Transverse colon (tissue), 4 donors: ENCODE measurements at regions not wholly inside any gene's neighbourhood (a gene's known extent, or its start where the extent isn't known, plus 50 kb on each side); places are given as distances from the start of the nearest gene placed in this dataset.

ENCODE experiments used
- DNase-seq: peaks from one replicate; pipeline ENCODE4 v3.0.0-alpha.2; 2019
- H3K27ac ChIP-seq, 4 donors: fragments of 200-600 bp; sonication (generic); 2 replicates each; pipeline ENCODE4 v1.5.1; 2016 to 2018; ENCODE audit warnings: inconsistent platforms in 4 of 4
- H3K27me3 ChIP-seq: fragments of 200-600 bp; sonication (generic); 2 replicates; pipeline ENCODE4 v1.5.1; 2017; ENCODE audit warnings: inconsistent platforms
- H3K36me3 ChIP-seq, 4 donors: fragments of 200-600 bp; sonication (generic); 2 replicates each; pipeline ENCODE4 v1.5.1; 2017 to 2019; ENCODE audit warnings: inconsistent platforms in 4 of 4
- H3K4me1 ChIP-seq, 4 donors: fragments of 200-600 bp; sonication (generic); 2 replicates each; pipeline ENCODE4 v1.5.1; 2017 to 2020; ENCODE audit warnings: inconsistent platforms in 4 of 4
- H3K4me3 ChIP-seq, 4 donors: fragments of 200-600 bp; sonication (generic); 1 replicate in 1 of 4; 2 replicates in 3 of 4; pipeline versions ENCODE4 v1.5.1 to v1.6.1; 2017 to 2019; ENCODE audit warnings: inconsistent platforms in 4 of 4
- H3K9me3 ChIP-seq, 2 donors: fragments of 200-600 bp; sonication (generic); 2 replicates each; pipeline ENCODE4 v1.5.1; 2017 to 2019; ENCODE audit warnings: inconsistent platforms in 2 of 2
- EP300 ChIP-seq: sonication (generic); formaldehyde crosslinking; IDR thresholded peaks from one replicate; pipeline ENCODE4 v1.6.1; 2017; ENCODE audit warnings: antibody characterized with exemption, low read depth
- POLR2A ChIP-seq: fragments of 450-650 bp; IDR thresholded peaks from one replicate; pipeline ENCODE4 v1.6.1; 2016; ENCODE audit warnings: antibody characterized with exemption, mild to moderate bottlenecking, moderate library complexity
- POLR2AphosphoS5 ChIP-seq, 3 donors: sonication (generic); formaldehyde crosslinking; IDR thresholded peaks; one replicate each; pipeline ENCODE4 v1.6.1; 2016; ENCODE audit warnings: antibody characterized with exemption in 3 of 3
- WGBS, 2 donors: methylation state at CpG; one replicate each; pipeline ENCODE4 v1.1.5; 2018; ENCODE audit warnings: low coverage in 1 of 2; 5-methylcytosine and 5-hydroxymethylcytosine counted together
- in situ Hi-C, 4 donors: fragments of 200-750 bp; cut with MboI; loops; one replicate each; pipeline versions ENCODE4 v1.15.0 to v1.15.1; 2017; ENCODE audit warnings: low sequenced_read_pairs in 3 of 4, low pct_ligation_motif_present in 1 of 4, low pct_unique_long_range_greater_than_20kb in 1 of 4
- intact Hi-C: fragments of 100-400 bp; cut with DNase I; formaldehyde crosslinking; loops from one replicate; pipeline ENCODE4 v1.15.1; 2023; ENCODE audit warnings: low total_unique reads
- TF ChIP-seq, protein P1 (sequence below), 5 experiments: fragments of 200-600 bp in 3 of 5; fragments of 450-650 bp in 2 of 5; sonication (generic) in 3 of 5; IDR thresholded peaks; 1 replicate in 2 of 5; 2 replicates in 3 of 5; pipeline ENCODE4 v1.5.1; 2016 to 2017; ENCODE audit warnings: antibody characterized with exemption in 5 of 5, inconsistent platforms in 3 of 5, mild to moderate bottlenecking in 2 of 5, moderate library complexity in 1 of 5

DNA sequence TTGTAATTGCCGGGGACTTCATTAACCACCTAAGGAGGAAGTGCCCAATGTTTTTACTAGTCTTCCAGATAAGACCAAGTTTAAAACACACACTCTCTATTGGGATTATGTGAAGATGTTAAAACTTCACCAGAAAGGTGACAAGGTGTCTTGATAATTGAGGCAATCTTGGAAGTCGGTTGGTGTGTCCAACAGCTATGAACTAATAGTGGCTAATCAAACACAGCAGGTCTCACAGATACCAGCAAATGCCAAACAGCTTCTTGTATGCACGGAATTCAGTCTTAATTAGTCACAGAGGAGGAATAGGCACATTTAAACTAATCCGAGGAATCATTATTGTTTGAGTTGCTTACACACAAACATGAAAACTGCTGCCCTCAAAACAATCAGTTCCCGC lies 214.5 kb downstream of the SEC61B start:
- WGBS, 2 donors, result 73 to 78% methylated on average over 5 of the region's 5 CpGs
- no peak for TF ChIP-seq POLR2AphosphoS5 (IDR thresholded peaks at IDR 0.05)
- TF ChIP-seq, protein P1, sequence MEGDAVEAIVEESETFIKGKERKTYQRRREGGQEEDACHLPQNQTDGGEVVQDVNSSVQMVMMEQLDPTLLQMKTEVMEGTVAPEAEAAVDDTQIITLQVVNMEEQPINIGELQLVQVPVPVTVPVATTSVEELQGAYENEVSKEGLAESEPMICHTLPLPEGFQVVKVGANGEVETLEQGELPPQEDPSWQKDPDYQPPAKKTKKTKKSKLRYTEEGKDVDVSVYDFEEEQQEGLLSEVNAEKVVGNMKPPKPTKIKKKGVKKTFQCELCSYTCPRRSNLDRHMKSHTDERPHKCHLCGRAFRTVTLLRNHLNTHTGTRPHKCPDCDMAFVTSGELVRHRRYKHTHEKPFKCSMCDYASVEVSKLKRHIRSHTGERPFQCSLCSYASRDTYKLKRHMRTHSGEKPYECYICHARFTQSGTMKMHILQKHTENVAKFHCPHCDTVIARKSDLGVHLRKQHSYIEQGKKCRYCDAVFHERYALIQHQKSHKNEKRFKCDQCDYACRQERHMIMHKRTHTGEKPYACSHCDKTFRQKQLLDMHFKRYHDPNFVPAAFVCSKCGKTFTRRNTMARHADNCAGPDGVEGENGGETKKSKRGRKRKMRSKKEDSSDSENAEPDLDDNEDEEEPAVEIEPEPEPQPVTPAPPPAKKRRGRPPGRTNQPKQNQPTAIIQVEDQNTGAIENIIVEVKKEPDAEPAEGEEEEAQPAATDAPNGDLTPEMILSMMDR (IDR thresholded peaks at IDR 0.05), result no peak
- no peak for TF ChIP-seq POLR2A
- no peak for TF ChIP-seq EP300
- no peaks in the 10 kb centered on the region for H3K4me1 ChIP-seq
- in situ Hi-C loops (loop anchor here in 1 of 4 donors (25.0 kb wide), 1 partner anchor 99 kb away; no protein-coding TSS in a partner anchor), intact Hi-C loops (no loop called here)
- H3K27ac ChIP-seq, result no peak overlapping the region
- H3K9me3 ChIP-seq, result no peaks in the 10 kb centered on the region
- no peaks in the 10 kb centered on the region for H3K27me3 ChIP-seq
- H3K36me3 ChIP-seq, result no peaks in the 10 kb centered on the region
- no peak for DNase-seq
- H3K4me3 ChIP-seq, result no peak overlapping the region

DNA sequence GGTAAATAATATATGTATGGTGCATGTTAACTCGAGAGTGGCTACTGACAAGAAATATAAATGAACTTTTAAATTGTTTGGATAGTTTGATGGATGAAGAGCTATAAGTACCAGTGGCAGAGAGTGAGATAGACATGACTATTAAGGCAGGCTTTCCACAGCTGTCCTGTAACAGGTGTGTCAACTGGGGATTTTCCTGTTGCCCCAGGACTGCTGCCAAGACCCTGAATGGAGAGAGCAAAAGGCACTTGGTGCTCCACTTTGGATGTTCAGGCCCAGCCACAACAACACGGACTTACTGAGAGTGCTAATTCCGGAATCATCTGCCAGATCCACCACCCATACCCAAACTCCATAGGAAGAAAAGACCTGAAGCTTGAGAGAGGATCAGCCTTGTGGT lies 215.1 kb downstream of the SEC61B start:
- H3K36me3 ChIP-seq, result no peaks in the 10 kb centered on the region
- H3K4me3 ChIP-seq, result no peak overlapping the region
- in situ Hi-C loops (loop anchor here in 1 of 4 donors (25.0 kb wide), 1 partner anchor 100 kb away; no protein-coding TSS in a partner anchor), intact Hi-C loops (no loop called here)
- H3K9me3 ChIP-seq, result no peaks in the 10 kb centered on the region
- no peaks in the 10 kb centered on the region for H3K4me1 ChIP-seq
- no peak for DNase-seq
- TF ChIP-seq EP300, result no peak
- TF ChIP-seq, protein P1 (IDR thresholded peaks at IDR 0.05), result no peak
- TF ChIP-seq POLR2AphosphoS5 (IDR thresholded peaks at IDR 0.05), result no peak
- TF ChIP-seq POLR2A, result no peak
- no peak overlapping the region for H3K27ac ChIP-seq
- WGBS, 2 donors, result 86 to 88% methylated on average over 1 to 3 of the region's 3 CpGs
- H3K27me3 ChIP-seq, result no peaks in the 10 kb centered on the region

DNA sequence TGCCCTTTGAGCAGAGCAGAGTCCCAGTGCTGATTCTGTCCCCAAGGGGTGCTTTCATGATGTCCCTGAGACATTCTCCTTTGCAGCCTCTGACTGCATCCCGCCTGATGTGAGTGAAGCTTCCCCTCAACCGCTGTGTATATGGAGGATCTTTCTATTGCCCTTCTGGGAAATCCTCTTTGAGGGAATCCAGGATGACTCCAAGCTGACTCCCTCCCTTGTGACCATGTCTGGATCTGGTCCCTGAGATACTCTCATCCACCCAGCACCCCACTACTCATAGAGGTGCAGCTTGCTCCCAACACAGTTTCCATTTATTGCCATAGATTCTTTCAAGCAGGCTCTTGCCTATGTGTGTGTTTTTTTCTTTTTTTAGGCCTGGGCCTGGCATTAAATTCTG lies 216.5 kb downstream of the SEC61B start:
- Histone ChIP-seq H3K4me1 (no peaks in the 10 kb centered on the region), H3K9me3 (no peaks in the 10 kb centered on the region), H3K36me3 (no peaks in the 10 kb centered on the region), H3K27ac (no peak overlapping the region), H3K27me3 (no peaks in the 10 kb centered on the region), H3K4me3 (no peak overlapping the region)
- in situ Hi-C loops (loop anchor here in 1 of 4 donors (25.0 kb wide), 1 partner anchor 101 kb away; no protein-coding TSS in a partner anchor), intact Hi-C loops (no loop called here)
- no peak for DNase-seq
- WGBS, 2 donors, result no CpG with 5 or more reads among the region's 2 CpGs
- TF ChIP-seq, protein P1 (IDR thresholded peaks at IDR 0.05), result no peak
- TF ChIP-seq POLR2AphosphoS5 (IDR thresholded peaks at IDR 0.05), result no peak

DNA sequence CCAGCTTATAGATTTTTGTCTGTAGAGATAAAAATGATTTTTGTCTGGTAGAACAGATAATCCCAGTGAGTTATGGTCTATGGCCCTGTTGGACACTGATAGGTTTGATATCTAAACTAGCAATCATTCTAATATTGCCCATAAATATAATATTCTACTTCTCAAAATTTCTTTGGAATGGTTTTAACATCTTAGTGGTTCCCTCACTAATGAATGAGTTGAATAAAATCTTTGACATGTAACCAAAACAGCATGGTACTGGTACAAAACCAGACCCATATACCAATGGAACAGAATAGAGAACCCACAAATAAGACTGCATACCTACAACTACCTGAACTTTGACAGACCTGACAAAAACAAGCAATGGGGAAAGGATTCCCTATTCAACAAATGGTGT lies 219.7 kb downstream of the SEC61B start:
- no peak for TF ChIP-seq EP300
- no peak for TF ChIP-seq POLR2A
- TF ChIP-seq POLR2AphosphoS5 (IDR thresholded peaks at IDR 0.05), result no peak
- TF ChIP-seq, protein P1 (IDR thresholded peaks at IDR 0.05), result no peak
- DNase-seq, result no peak
- no peak overlapping the region for H3K4me3 ChIP-seq
- in situ Hi-C loops, result loop anchor here in 1 of 4 donors (25.0 kb wide), 1 partner anchor 105 kb away; no protein-coding TSS in a partner anchor
- no peaks in the 10 kb centered on the region for H3K9me3 ChIP-seq
- H3K27me3 ChIP-seq, result no peaks in the 10 kb centered on the region
- no peaks in the 10 kb centered on the region for H3K36me3 ChIP-seq
- H3K4me1 ChIP-seq, result no peaks in the 10 kb centered on the region
- intact Hi-C loops, result no loop called here
- H3K27ac ChIP-seq, result no peak overlapping the region
